ENCODE measurements at regions not wholly inside any gene's neighbourhood (a gene's known extent, or its start where the extent isn't known, plus 50 kb on each side); places are given as distances from the start of the nearest gene placed in this dataset.

DNA sequence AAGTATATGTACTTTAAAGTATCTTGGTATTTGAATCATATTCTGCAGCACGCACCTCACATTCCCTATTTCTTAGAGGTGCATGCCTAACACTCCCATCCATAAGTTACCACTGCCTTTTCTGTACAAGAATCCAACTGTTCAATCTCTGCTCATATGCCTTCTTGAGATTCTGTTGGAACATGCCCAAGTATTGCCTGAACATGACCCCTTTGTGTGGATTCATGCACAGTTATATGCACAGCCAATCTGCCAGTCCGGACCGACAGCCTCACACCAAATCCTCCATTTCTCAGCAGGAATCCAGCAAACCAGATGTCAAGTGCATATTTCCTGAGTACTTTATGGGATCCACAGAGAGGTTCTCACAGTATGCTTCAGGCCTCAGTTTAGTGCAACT, 222.0 kb downstream of the TMEM182 start:
- H4K91ac ChIP-seq (ENCODE audit: insufficient read length, low read depth, low read length), result no peak overlapping the region
- Mint-ChIP-seq H3K27ac (no peak overlapping the region), H3K9me3 (no peaks in the 10 kb centered on the region), H3K36me3 (ENCODE audit: insufficient read depth in 1 of 3, low read depth in 3 of 3) (no peaks in the 10 kb centered on the region), H3K4me1 (peaks cover 2 to 6% of the 10 kb centered on the region in 2 experiments), H3K27me3 (ENCODE audit: low read depth) (no peaks in the 10 kb centered on the region), H3K4me3 (no peak overlapping the region)
- H3K27me3 ChIP-seq (ENCODE audit: insufficient read depth, low read length), result no peaks in the 10 kb centered on the region
- DNase-seq, result no peak
- H2BK15ac ChIP-seq (ENCODE audit: low read depth, low read length), result no peak overlapping the region
- H3K23me2 ChIP-seq (ENCODE audit: insufficient read length, low read depth, low read length, poor library complexity, severe bottlenecking), result no peaks in the 10 kb centered on the region
- no peaks in the 10 kb centered on the region for H3K9me3 ChIP-seq (ENCODE audit: control insufficient read depth, low read depth, low read length)
- H3K4me2 ChIP-seq (ENCODE audit: insufficient read depth, insufficient read length, low read length), result no peak overlapping the region
- TF ChIP-seq CTCF (conservative IDR thresholded peaks at IDR 0.05), result no peak
- H3T11ph ChIP-seq (ENCODE audit: low read length), result no peak overlapping the region
- H3K18ac ChIP-seq (ENCODE audit: insufficient read length, low read depth, low read length), result no peak overlapping the region
- H3K27ac ChIP-seq (ENCODE audit: insufficient read length, low read depth, low read length), result no peak overlapping the region
- H2BK12ac ChIP-seq (ENCODE audit: insufficient read length, low read depth, low read length), result no peak overlapping the region
- no peak overlapping the region for H2AK5ac ChIP-seq (ENCODE audit: insufficient read length, low read length)
- no peak overlapping the region for H2AFZ ChIP-seq (ENCODE audit: low read length)
- H4K8ac ChIP-seq (replicated peaks; ENCODE audit: insufficient read length, low read depth, low read length), result no peak overlapping the region
- H2BK20ac ChIP-seq (ENCODE audit: low read depth, low read length, poor library complexity, severe bottlenecking), result no peak overlapping the region
- H3K14ac ChIP-seq (ENCODE audit: insufficient read depth, low read length), result no peak overlapping the region
- H2BK5ac ChIP-seq (ENCODE audit: insufficient read length, low read length), result no peak overlapping the region
- H3K9ac ChIP-seq (ENCODE audit: extremely low read depth, insufficient read length, low read length), result no peak overlapping the region
- no CpG with 5 or more reads among the region's 3 CpGs for WGBS (ENCODE audit: extremely low coverage, insufficient read length, low lambda C conversion rate)
- no peaks in the 10 kb centered on the region for H4K20me1 ChIP-seq (ENCODE audit: control insufficient read depth, insufficient read depth, insufficient read length)
- no peak overlapping the region for H2BK120ac ChIP-seq (ENCODE audit: low read depth, low read length, poor library complexity, severe bottlenecking)
- H3K56ac ChIP-seq (ENCODE audit: insufficient read length, low read depth, low read length), result no peak overlapping the region
- H3K79me1 ChIP-seq (ENCODE audit: insufficient read depth, low read depth, low read length, poor library complexity, severe bottlenecking), result no peaks in the 10 kb centered on the region
- H3K4ac ChIP-seq (ENCODE audit: low read depth, low read length), result no peak overlapping the region
- no peaks in the 10 kb centered on the region for H3K79me2 ChIP-seq (ENCODE audit: insufficient read depth, low read length)
- H4K5ac ChIP-seq (ENCODE audit: insufficient read length, low read depth, low read length), result no peak overlapping the region
- H3K4me1 ChIP-seq (ENCODE audit: insufficient read depth, low read length), result no peaks in the 10 kb centered on the region
- no peak overlapping the region for H3K23ac ChIP-seq (ENCODE audit: insufficient read length, low read depth, low read length)

Data from H9 (cell line).